Glutamatergic neuron (in vitro differentiated cells): ENCODE measurements at regions not wholly inside any gene's neighbourhood (a gene's known extent, or its start where the extent isn't known, plus 50 kb on each side); places are given as distances from the start of the nearest gene placed in this dataset.

Experiments used
- DNase-seq: peaks from one replicate; pipeline ENCODE4 v3.0.0; 2022
- H3K27ac Mint-ChIP-seq: one replicate; pipeline ENCODE4 v1.8.0; 2020; ENCODE audit warnings: mild to moderate bottlenecking, mixed read lengths, inconsistent platforms; ENCODE audit not compliant: unreplicated experiment
- H3K27me3 Mint-ChIP-seq: one replicate; pipeline ENCODE4 v1.8.0; 2020; ENCODE audit warnings: mild to moderate bottlenecking, moderate library complexity, mixed read lengths, inconsistent platforms; ENCODE audit not compliant: unreplicated experiment
- H3K36me3 Mint-ChIP-seq: one replicate; pipeline ENCODE4 v1.8.0; 2020; ENCODE audit warnings: mild to moderate bottlenecking, mixed read lengths, inconsistent platforms; ENCODE audit not compliant: unreplicated experiment
- H3K4me1 Mint-ChIP-seq: one replicate; pipeline ENCODE4 v1.8.0; 2020; ENCODE audit warnings: mild to moderate bottlenecking, low read depth, mixed read lengths, inconsistent platforms; ENCODE audit not compliant: unreplicated experiment
- H3K4me3 Mint-ChIP-seq: one replicate; pipeline ENCODE4 v1.8.0; 2020; ENCODE audit warnings: mild to moderate bottlenecking, mixed read lengths, inconsistent platforms; ENCODE audit not compliant: unreplicated experiment
- H3K9me3 Mint-ChIP-seq: one replicate; pipeline ENCODE4 v1.8.0; 2020; ENCODE audit warnings: mild to moderate bottlenecking, moderate library complexity, mixed read lengths, inconsistent platforms; ENCODE audit not compliant: unreplicated experiment
- TF ChIP-seq, protein P1 (sequence below): fragments of 200-600 bp; sonication (generic); IDR thresholded peaks from one replicate; pipeline ENCODE4 v1.5.0; 2021; ENCODE audit not compliant: partially characterized antibody, unreplicated experiment

DNA sequence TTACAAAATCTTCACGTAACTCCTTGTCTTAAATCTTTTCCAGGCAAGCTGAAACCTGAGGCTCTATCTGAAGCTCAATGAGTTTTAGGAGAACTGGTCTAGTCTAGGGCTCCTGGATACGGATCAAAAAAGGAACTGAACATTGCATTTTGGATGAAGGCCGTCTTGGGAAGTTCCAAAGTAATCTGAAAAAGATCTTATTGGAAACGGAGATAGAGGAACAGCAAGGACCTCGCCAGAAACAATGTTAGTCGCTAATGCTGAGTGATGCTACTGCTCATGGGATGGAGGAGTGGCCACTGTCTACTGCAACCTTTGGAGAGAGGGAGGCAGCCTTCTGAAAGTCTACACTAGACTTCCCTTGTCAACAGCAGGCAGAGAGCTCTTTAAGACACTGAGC is 91.4 kb upstream of the ATXN1 start:
- no peaks in the 10 kb centered on the region for H3K9me3 Mint-ChIP-seq
- no peaks in the 10 kb centered on the region for H3K27me3 Mint-ChIP-seq
- TF ChIP-seq, protein P1, sequence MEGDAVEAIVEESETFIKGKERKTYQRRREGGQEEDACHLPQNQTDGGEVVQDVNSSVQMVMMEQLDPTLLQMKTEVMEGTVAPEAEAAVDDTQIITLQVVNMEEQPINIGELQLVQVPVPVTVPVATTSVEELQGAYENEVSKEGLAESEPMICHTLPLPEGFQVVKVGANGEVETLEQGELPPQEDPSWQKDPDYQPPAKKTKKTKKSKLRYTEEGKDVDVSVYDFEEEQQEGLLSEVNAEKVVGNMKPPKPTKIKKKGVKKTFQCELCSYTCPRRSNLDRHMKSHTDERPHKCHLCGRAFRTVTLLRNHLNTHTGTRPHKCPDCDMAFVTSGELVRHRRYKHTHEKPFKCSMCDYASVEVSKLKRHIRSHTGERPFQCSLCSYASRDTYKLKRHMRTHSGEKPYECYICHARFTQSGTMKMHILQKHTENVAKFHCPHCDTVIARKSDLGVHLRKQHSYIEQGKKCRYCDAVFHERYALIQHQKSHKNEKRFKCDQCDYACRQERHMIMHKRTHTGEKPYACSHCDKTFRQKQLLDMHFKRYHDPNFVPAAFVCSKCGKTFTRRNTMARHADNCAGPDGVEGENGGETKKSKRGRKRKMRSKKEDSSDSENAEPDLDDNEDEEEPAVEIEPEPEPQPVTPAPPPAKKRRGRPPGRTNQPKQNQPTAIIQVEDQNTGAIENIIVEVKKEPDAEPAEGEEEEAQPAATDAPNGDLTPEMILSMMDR: no peak
- no peaks in the 10 kb centered on the region for H3K36me3 Mint-ChIP-seq
- DNase-seq: no peak
- H3K4me1 Mint-ChIP-seq: peaks cover 2% of the 10 kb centered on the region
- H3K4me3 Mint-ChIP-seq: no peak overlapping the region
- H3K27ac Mint-ChIP-seq: no peak overlapping the region

DNA sequence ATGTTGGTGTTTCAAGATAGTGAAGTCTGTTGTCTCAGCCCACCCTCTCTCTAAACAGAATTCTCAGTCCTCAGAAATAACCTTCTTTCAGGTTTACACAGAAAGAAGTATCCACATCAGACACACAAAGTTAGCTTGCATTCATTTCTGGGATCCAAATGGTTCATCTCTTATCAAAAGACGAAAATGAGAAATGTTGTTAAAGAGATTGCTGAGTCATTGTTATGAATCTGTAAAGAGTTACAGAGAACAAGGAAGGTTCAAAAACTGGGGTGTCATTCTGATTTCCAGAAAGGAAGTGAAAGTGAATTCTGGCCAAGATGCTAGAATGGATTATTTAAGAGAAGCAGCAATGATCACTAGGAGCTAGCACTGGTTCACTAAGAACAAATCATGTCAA is 90.5 kb upstream of the ATXN1 start:
- DNase-seq: no peak
- peaks cover 3% of the 10 kb centered on the region for H3K4me1 Mint-ChIP-seq
- H3K27ac Mint-ChIP-seq: no peak overlapping the region
- H3K4me3 Mint-ChIP-seq: no peak overlapping the region
- H3K27me3 Mint-ChIP-seq: no peaks in the 10 kb centered on the region
- H3K9me3 Mint-ChIP-seq: no peaks in the 10 kb centered on the region
- TF ChIP-seq, protein P1: no peak
- H3K36me3 Mint-ChIP-seq: no peaks in the 10 kb centered on the region

DNA sequence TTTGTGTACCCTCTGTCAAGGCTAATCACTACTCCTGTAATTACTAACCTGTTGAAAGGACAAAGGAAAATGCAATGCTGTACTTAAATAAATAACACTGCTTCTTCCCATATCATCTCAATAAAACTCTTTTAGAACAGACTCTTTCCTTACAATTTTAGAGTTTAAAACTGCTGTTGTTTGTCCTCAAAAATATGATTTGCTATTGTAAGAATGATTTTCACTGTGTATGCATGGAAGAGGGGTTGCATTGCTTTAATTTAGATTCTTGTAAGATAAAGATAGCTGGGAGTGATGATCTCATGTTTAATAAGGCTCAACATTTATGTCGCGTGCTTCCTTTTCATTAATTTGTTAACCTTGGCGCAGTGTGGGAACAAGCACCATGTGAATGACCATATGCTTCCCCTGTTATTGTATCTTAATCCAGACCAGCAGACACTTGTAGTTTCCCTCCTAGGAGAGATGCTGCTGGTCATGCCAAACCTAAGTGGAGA is 89.8 kb upstream of the ATXN1 start:
- H3K27me3 Mint-ChIP-seq: no peaks in the 10 kb centered on the region

DNA sequence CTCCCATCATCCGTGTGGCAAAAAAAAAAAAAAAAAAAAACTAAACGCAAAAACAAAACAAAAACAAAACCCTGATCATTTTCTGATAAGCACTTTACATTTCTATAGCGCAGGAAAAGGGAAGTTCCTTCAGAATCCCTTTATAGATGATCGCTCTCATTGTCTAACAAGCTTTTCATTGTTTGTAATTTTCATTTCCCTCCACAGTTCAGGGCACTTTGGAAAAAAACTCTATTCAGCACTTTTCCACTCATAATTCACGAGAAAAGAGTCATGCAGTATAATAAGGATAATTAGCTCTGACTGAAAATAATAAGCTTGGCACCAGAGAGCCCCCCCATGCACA is 89.4 kb upstream of the ATXN1 start:
- Mint-ChIP-seq H3K4me3 (no peak overlapping the region), H3K4me1 (peaks cover 4% of the 10 kb centered on the region), H3K36me3 (no peaks in the 10 kb centered on the region), H3K9me3 (no peaks in the 10 kb centered on the region), H3K27me3 (no peaks in the 10 kb centered on the region), H3K27ac (no peak overlapping the region)
- DNase-seq: no peak
- TF ChIP-seq, protein P1: no peak

More for the DNA sequence above, 89.8 kb upstream of the ATXN1 start:
- Mint-ChIP-seq H3K9me3 (no peaks in the 10 kb centered on the region), H3K36me3 (no peaks in the 10 kb centered on the region), H3K27ac (no peak overlapping the region), H3K4me1 (peaks cover 4% of the 10 kb centered on the region), H3K4me3 (no peak overlapping the region)
- no peak for DNase-seq
- TF ChIP-seq, protein P1: no peak

DNA sequence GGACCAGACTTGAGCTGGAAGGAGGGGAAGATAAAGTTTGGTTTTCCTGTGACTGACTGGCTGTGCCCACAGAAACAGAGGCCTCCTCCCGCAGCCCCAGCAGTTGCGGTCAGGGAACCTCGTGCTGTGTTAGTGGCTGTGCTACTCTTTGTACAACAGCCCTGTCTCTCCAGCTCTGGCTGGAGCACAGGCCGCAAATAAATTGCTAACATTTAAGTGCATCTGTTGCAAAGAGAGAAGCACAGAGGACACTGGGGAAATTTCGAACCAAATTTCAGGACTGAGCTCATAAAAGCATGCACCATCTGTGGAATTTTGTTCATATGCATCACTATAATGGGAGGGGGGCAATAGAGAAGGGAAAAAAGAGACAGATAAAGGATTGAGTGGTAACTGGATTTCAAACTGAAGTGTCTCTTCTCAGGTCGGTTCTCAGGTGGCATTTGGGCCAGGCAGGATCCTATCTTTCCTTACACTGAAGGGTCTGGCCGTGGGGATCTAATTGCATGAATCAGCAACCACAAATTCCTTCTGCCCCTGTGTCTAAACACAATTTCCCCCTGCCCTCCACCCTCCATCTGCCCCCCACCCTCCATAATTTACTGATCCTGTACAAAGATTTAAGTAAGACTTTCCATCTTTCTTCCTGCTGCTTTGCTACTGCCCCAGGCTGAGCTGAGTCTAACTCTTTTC is 88.9 kb upstream of the ATXN1 start:
- TF ChIP-seq, protein P1: no peak
- H3K36me3 Mint-ChIP-seq: no peaks in the 10 kb centered on the region
- peaks cover 4% of the 10 kb centered on the region for H3K4me1 Mint-ChIP-seq
- H3K27me3 Mint-ChIP-seq: no peaks in the 10 kb centered on the region
- H3K9me3 Mint-ChIP-seq: no peaks in the 10 kb centered on the region
- no peak overlapping the region for H3K27ac Mint-ChIP-seq
- DNase-seq: no peak
- H3K4me3 Mint-ChIP-seq: no peak overlapping the region
